Left lobe of liver (tissue), 2 donors: ENCODE measurements at regions not wholly inside any gene's neighbourhood (a gene's known extent, or its start where the extent isn't known, plus 50 kb on each side); places are given as distances from the start of the nearest gene placed in this dataset.

Experiments used
- ATAC-seq: fragments of 200-7000 bp; cut with Tn5 transposase; one replicate; pipeline ENCODE4 v1.9.1; 2020; ENCODE audit warnings: mild to moderate bottlenecking, moderate library complexity
- DNase-seq: peaks from one replicate; pipeline ENCODE4 v3.0.0-alpha.2; 2020; ENCODE audit warnings: low spot score
- donor health status: DM: no; HTN: no; CAD: no; lungs with moderate emphysema.
- donor health status: DM: no; HTN: yes; CAD: no.

DNA sequence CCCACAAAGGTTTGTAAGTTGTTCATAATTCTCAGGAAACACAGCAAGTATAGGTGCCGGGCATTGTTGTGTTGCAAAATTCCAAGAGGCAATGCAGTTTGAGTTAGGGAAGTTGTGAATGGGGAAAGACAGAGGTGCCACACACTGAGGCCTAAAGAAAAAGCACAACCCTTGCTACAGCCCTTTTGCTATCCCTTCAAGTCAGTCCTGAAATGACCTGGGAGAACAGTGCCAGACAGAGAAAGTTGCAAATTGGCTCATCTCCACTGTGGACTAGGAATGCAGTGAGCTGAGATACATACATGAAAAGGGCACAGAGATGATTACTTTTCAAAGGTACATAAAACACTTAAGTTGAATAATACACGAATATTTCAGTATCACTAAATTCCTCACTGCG, 213.3 kb upstream of the TMTC1 start:
- DNase-seq (no peak), ATAC-seq (no peak)

DNA sequence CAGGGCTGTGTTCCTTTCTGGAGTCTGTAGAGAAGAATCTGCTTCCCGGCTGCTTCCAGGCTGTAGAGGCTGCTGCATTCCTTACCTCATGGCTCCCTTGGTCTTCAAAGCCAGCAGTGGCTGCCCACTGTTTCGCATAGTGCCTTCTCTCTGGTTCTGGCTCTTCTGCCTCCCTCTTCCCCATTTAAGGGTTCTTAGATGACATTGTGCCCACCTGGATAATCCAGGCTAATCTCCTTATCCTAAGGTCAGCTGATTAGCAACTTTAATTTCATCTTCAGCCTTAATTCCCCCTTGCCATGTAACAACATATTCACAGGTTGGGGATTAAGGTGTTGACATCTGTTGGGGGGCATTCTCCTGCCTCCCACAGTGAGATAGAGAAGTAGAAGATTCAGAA, 208.6 kb upstream of the TMTC1 start:
- no peak for DNase-seq
- no peak for ATAC-seq

DNA sequence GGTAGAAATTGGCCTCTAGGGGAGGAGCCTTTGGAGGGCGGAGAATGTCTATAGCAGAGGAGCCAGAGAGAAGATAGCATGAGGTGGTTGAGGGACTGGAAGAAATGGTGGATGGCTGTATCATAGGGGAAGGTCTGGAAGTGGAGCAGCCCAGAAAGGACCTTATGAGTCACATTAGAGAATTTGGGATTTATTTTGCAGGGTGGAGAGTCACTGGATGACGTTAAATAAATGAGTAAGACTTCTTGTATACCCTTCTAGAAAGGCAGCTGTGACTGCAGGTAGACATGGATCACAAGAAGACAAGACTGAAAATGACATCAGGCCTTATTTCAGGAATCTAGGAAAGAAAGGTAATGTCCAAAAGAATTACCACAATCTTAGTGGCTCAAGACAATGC, 208.2 kb upstream of the TMTC1 start:
- ATAC-seq, result no peak

DNA sequence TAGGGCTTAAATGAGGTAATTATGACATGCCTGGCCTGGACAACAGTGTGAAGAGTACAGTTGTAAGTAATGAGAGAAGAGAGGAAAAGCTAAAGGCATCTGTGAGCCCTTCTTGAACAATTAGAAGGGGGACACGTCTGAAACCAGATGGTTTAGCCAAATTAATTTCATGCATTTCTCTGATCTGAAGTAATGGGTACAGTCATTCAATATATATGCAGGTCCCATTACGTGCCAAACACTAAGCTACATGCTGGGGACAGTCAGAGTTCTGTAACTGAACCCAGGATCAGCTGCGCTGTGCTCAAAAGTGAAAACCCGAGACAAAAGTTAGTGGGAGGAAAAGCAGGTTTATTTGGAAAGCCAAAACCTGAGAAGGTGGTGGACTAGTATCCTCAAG, 207.2 kb upstream of the TMTC1 start:
- ATAC-seq (no peak), DNase-seq (no peak)

More for the DNA sequence above, 208.2 kb upstream of the TMTC1 start:
- no peak for DNase-seq

DNA sequence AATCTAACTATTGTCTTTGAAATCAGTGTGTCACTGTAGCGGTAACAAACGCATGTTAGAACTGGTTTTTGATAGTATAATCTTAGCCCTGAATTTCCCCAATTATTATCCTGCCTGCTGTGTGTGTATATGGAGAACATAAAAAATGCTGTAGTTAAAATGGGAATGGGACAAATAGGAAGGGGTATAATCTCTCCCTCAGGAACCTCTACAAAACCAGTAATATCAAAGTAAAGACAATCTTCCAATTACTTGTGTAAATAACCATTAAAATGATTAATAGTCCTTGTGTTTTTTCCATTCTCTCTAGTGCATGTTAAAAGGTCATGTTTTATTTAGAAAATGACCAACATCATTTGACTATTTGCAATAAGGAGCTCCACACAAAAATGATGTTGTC, 200.1 kb upstream of the TMTC1 start:
- no peak for DNase-seq

DNA sequence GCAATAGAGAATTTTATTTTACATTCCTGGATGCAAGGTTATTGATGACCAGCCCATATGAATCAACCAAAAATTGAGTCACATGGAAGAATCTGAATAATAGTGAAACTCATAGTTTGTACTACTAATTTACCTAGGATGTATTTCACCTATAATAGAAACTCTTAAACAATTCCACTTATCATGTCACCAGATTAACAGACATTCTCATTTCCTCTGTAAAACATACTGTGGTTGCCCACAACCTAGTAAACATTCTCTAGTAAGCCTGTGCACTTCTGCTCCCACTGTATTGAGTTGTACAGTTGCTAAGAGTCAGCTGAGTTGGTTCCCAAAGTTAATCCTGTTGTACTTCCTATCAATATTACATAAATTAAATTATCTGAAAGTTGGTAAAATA, 196.6 kb upstream of the TMTC1 start:
- no peak for ATAC-seq
- no peak for DNase-seq

More for the DNA sequence above, 200.1 kb upstream of the TMTC1 start:
- no peak for ATAC-seq

DNA sequence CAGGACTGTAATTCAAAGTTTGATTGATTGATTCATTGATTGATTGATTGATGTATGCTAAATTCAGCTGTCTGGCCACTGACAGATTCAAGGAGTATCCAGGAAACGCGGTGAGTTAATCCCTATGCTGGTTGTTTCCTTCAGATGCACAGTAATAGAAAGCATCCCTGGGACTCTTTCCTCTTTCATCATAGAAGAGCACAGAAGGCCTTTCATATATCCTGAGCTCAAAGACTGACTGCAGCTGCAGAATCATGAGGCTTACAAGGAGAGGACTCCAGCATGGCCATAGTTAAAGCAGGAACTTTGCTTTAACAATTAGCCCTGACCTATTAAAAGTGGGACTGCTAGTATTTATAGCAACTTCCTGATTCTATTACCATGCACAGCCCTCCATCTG, 187.7 kb upstream of the TMTC1 start:
- ATAC-seq (no peak), DNase-seq (no peak)

DNA sequence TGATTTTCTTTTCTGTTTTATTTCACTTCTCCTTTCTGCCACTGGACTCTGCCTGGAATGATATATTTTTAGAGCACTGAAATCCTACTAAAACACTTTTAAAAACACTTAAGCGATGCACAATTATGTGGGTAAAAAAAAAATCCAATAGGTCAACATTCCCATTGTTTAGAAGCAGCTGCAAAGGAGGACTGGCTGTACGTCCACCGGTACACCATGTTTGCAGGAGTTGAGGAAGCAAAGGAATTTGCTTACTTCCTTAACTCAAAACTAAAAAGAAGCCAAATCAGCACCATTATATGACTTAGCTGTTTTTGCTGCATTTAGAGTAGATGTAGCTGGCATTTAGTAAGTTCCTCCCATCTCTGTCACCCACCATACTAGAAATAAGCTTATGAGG, 186.8 kb upstream of the TMTC1 start:
- DNase-seq (no peak), ATAC-seq (no peak)

DNA sequence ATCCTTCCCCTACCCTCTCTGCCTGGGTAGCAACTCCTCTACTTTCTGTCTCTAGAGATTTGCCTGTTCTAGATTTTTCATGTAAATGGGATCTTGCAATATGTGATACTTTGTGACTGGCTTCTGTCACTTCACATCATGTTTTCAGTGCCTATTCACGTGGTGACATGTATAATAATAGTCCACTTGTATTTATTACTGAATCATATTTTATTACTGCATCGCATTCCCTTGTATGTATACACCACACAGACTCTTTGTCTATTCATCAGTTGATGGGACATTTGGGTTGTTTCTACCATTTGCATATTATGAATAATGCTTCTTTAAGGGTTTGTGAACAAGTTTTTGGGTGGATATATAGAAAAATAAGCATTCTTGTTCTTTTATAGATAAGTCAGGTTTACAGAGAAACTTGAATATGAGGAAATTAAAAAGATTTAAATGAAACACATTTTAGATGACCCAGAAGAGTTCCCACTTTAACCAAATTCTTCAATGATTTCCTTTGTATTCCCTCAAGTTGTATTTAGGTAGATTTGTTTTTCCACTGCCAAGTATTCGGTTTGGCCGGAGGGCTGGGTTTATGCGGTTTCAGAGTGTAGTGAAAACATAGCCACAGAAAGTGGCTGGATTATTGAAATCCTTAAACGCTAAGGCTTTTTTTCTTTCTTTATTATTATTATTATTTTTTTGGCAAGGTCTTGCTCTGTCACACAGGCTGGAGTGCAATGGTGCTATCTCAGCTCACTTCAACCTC, 178.7 kb upstream of the TMTC1 start:
- no peak for DNase-seq
- no peak for ATAC-seq

DNA sequence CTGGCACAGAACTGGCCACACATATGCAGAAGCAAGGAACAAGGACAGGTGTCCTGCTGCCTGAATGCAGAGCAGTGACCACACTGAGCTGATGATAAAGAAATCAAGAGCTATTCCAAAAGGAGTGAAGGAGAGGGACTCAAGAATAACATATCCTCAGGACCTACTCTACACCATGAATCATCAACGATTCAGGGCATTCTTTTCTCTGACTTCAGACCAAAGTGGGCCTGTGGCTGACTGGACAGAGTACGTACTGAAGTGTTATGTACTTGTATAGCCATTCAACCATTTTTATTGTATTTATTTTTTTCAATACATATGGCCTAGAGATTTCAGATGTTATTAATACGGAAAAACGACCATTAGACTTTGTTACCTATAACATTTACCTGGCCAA, 177.5 kb upstream of the TMTC1 start:
- no peak for ATAC-seq
- DNase-seq, result no peak

DNA sequence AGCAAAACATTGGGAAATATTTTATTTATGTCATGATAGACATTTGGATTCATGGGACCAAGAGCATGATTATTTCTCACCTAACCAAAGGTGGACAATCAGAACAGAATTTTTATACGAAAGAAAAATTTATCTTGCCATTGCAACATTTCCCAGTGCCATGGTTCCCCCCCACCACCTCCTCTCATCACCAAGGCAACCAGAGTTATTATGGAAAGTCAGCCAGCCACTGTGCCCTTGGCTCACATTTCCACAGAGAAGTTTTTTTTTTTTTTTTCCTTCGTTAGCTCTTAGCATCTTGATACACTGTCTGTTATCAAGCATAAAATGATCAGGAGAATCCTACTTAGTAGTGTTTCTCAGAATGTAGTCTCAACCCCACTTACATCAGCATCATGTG, 176.4 kb upstream of the TMTC1 start:
- DNase-seq, result no peak
- no peak for ATAC-seq

DNA sequence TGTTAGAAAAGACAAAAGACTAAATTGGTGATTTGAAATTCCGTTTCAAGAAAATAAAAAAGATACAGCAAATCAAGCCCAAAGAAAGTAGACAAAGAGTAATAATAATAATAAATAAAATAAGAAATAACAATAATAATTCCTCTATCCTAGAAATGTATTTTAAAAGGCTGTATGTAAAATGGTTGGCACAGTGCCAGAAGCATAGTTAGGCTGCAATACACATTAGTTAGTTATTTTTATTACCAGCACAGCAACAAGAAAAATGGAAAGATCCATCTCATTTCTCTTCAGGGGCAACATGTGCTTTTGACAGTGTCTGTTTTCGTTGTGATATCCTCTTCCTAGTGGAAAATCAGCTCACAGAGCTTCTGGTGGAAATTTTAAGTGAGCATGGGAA, 174.1 kb upstream of the TMTC1 start:
- DNase-seq, result no peak
- no peak for ATAC-seq

DNA sequence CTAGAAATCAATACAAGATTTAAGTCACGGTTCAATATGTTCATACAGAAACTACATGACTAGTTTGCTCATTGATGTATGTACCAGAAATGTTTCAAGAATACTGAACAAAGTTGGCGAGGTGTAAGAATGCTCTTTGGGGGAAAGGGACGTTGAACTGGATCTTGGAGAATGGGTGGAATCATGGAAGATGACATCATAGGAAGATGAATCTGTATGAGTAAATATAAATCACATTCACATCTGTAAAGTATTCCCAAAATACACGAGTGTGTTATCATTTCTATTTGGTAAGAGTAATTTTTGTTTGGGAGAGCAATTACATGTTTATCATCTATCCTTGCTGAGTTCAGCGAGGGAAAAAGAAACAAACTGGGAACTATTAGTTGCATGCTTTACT, 162.2 kb upstream of the TMTC1 start:
- no peak for DNase-seq
- ATAC-seq, result no peak

DNA sequence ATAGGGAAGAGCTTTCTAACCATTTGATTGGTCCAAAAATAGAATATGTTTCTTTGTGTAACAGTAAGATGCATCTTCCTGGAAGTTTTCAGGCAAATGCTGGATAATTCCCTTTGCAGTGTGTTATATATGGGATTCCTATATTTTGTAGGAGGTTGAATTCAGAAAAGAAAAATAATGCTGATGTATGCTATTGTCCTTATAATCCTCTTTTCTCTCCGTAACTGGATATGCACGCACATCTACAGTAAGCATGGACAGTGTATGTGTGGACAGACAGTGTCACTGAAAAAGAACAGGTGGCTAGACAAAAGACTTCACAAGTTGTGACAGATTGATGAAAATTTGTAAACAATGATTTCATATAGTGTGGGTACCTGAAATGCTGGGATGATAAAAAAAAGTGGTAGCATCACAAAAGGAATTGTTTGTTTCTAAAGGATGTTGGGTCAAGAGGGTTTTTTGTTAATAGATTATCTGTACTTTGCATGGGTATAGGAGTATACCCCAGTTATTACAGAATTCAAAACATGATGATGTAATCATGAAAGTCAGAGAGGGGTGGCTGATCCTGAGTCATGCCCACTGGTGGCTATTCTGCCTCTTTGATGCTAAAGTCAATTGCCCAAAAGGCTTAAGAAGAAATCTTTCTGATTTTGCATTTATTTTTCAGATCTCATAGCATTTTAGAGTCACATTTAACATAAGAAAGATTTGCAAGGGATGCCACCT, 160.7 kb upstream of the TMTC1 start:
- no peak for ATAC-seq
- no peak for DNase-seq

DNA sequence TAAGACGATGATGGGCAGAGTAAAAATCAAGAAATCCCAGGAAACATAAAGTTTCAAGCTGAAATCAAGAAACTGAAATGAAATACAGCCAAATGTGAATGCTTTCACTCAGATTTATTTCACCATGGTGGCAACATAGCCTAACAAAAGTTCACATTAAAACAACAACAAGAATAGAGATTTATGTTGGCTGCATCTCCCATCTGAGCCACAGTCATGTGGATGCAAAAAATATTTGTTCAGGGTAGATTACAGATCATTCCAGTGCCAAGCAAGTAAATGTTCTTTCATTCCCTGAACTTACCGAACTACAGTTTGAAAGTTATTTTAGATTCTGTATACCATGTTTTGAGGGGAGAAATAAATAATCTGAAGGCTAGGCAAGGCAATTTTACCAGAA, 159.9 kb upstream of the TMTC1 start:
- DNase-seq, result no peak
- no peak for ATAC-seq

DNA sequence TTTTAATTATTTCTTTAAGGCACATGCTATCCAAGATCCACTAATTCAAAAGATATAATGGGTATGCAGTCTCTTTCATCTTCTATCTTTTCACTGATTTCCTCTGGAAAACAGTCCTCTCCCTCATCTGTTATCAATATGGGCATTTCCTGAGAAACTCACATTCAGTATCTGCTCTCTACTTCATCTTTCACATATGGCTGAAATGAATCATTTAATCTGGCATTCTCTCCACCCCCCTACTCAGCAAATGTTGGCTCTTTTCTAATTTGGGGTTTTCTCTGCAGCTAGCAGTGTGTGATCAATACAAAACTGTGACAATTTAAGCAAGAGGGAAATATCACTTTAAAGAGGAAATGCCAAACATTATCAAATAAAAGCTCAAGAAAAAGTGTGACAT, 157.1 kb upstream of the TMTC1 start:
- DNase-seq (no peak), ATAC-seq (no peak)

DNA sequence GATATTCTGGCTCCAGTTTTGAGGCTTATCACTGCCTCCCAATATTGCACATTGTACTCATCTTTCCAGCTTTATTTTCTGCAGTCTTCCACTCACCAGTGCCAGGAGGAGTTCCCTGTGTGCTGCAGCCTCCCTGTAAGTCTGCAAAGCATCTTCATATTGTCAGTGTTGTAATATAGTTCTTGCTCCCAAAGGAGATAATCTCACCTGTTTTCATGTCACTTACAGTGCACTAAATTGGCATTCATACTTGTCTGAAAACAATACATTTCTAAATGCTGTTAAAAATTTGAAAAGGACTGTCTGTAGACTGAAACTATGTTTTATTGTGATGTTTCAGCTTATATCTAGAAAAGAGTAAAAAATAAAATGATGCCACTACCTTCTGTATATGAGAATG, 146.8 kb upstream of the TMTC1 start:
- ATAC-seq (no peak), DNase-seq (no peak)

DNA sequence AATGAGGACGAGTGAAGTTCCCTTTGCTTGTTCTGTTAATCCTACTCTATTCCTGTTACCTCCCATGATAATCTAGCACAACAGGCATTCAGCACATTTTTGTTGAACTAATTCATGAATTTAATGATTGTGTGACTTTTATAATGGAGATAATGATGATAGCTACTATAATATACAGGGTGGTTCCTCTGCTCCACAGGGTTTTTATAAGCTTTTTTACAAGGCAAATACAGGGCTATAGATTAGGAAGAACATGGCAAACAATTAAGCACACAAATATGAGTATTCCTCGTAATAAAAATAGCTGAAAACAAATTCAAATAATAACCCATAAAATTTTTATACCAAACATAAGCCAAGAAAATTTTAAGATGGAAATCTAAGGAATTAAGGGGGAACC, 145.6 kb upstream of the TMTC1 start:
- ATAC-seq (no peak), DNase-seq (no peak)

DNA sequence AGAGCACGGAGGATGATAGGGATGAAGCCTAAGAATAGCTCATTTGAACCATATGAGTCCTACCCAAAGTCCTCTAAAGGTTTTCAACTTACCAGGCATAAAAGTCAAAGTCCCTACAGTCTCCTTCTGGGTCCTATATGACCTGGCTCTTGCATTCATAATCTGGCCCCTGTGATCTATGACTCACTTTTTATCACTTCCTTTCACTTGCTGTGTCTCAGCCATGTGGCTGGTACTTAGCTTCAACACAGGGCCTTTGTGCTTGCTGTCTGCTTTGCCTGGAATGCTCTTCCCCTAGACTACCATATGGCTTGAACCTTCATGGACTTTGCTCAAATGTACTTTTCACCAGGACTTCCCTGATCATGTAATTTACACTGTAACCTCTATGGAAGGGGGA, 137.6 kb upstream of the TMTC1 start:
- ATAC-seq (no peak), DNase-seq (no peak)

DNA sequence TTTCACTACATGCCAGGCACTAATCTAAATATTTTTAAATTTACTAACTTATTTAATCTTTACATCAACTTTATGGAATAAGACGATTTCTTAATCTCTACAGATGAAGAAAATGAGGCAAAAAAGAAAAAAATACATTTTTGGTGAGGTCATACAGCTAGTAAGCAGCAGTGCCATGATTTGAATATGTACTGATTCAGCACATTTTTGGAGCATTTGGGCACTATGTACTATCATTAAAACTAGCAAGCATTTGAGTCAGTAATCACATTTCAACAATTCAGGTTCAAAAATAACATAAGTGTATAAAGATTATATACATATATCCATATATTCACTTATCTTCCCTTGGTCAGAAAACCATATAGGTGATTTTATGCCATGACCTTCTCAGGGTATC, 124.4 kb upstream of the TMTC1 start:
- ATAC-seq, result no peak
- DNase-seq, result no peak

DNA sequence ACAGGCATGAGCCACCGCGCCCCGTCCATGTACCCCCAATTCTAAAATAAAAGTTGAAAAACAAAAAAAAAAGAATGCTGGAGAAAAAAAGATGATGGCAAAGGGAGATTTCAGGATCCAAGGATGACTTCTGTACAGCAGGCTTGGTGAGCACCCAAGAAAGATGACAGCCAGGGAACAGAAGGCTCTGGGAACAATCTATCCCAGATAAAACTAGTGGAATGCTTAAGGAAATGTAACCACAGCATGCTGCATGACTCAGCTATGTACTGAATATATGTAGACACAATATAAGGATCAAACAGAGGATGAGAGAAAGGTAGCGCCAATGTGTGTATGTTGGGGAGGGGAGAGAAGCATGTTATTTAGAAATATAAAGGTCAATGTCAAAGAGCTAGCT, 123.7 kb upstream of the TMTC1 start:
- no peak for DNase-seq
- ATAC-seq, result no peak

DNA sequence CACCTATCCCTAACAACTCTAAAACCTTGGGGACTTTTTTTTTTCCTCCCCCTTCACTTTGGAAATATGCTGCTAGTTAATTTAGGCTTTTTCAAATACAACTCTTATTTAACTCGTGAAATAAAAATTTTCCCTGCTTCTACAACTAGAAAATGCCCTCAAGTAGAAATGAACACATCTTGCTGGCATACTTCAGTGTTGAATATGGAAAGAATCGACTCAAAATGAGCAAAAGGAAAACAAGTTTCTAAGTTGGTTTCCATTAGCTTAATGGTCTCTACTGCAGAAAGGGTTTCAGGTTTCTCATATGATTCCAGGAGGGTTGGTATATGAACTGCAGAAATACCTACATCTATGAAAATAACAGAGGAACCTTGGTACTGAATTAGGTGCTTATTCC, 118.3 kb upstream of the TMTC1 start:
- no peak for ATAC-seq
- DNase-seq, result no peak

DNA sequence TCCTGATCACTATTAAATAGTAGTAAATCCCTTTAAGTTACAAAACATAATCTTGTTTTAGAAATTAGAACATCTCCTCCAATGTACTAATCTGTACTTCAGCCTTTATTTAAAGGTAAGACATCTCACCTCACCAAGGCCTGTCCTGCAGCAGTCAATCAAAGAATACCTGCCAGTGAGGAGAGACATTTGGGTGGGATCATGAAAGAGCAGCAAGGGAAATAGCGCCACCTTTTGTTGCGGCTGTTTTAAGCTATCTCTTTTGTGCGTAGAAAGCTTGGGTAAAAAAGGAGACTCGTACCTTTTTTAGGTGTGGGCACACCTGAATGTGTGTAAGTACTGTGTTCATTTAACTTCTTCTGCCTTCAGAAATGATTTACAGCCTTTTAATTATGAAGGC, 117.8 kb upstream of the TMTC1 start:
- DNase-seq (no peak), ATAC-seq (no peak)
